ENCODE measurements at regions not wholly inside any gene's neighbourhood (a gene's known extent, or its start where the extent isn't known, plus 50 kb on each side); places are given as distances from the start of the nearest gene placed in this dataset.
A peak's percentile ranks its signal among the peaks of the same experiment; 100 is the strongest.
"Not testable (repeated sequence)": the region's sequence is repeated elsewhere in the genome, so short reads cannot be mapped to it uniquely, and the experiment has no call there.

DNA sequence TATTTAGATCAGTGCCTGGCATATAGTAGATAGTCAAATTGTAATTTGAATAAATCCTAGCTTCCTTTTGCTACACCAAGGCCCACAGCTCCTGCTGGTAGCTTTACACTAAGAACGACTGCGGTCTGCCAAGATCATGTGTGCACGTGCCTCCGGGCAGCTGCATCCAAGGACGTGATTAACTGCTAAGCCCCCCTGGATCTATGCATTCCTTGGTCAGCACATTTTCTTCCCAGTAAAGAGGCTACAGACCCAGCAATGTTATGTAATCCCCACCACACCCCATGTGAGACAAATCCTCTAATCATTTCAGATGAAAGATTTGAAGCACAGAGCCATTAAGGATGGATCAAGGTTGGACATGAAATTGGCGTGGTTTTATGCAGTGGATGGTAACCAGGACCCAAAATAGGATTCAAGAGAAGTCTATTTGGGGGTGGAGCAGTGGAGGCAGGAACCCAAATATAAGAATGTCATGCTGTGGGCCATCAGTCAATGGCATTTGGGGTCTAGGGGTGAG is 65.2 kb upstream of the PEG3 start:
- Histone ChIP-seq H3F3A (ENCODE audit: low read depth) (no peaks in the 10 kb centered on the region), H2AFZ (replicated peaks) (no peak overlapping the region), H3K27ac (no peak overlapping the region), H3K27me3 (no peaks in the 10 kb centered on the region), H3K4me2 (no peak overlapping the region), H3K79me2 (ENCODE audit: low read depth) (no peaks in the 10 kb centered on the region), H3K9ac (no peak overlapping the region), H3K4me1 (no peaks in the 10 kb centered on the region), H4K20me1 (ENCODE audit: low read depth) (no peaks in the 10 kb centered on the region), H3K4me3 (no peak overlapping the region), H3K9me3 (ENCODE audit: low read depth) (no peaks in the 10 kb centered on the region), H3K36me3 (no peaks in the 10 kb centered on the region)
- Mint-ChIP-seq H3K27ac (no peak overlapping the region), H3K27me3 (ENCODE audit: insufficient read depth, low read depth) (peaks cover 2% of the 10 kb centered on the region), H3K36me3 (no peaks in the 10 kb centered on the region), H3K9me3 (peaks cover 73% of the 10 kb centered on the region), H3K4me3 (no peak overlapping the region), H3K4me1 (no peaks in the 10 kb centered on the region)
- TF ChIP-seq EZH2 (IDR thresholded peaks at IDR 0.05), result no peak
- TF ChIP-seq, protein P1, sequence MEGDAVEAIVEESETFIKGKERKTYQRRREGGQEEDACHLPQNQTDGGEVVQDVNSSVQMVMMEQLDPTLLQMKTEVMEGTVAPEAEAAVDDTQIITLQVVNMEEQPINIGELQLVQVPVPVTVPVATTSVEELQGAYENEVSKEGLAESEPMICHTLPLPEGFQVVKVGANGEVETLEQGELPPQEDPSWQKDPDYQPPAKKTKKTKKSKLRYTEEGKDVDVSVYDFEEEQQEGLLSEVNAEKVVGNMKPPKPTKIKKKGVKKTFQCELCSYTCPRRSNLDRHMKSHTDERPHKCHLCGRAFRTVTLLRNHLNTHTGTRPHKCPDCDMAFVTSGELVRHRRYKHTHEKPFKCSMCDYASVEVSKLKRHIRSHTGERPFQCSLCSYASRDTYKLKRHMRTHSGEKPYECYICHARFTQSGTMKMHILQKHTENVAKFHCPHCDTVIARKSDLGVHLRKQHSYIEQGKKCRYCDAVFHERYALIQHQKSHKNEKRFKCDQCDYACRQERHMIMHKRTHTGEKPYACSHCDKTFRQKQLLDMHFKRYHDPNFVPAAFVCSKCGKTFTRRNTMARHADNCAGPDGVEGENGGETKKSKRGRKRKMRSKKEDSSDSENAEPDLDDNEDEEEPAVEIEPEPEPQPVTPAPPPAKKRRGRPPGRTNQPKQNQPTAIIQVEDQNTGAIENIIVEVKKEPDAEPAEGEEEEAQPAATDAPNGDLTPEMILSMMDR (IDR thresholded peaks at IDR 0.05), result no peak
- no peak for TF ChIP-seq EZH2phosphoT487 (IDR thresholded peaks at IDR 0.05)
- DNase-seq (ENCODE audit: low spot score), result no peak

DNA sequence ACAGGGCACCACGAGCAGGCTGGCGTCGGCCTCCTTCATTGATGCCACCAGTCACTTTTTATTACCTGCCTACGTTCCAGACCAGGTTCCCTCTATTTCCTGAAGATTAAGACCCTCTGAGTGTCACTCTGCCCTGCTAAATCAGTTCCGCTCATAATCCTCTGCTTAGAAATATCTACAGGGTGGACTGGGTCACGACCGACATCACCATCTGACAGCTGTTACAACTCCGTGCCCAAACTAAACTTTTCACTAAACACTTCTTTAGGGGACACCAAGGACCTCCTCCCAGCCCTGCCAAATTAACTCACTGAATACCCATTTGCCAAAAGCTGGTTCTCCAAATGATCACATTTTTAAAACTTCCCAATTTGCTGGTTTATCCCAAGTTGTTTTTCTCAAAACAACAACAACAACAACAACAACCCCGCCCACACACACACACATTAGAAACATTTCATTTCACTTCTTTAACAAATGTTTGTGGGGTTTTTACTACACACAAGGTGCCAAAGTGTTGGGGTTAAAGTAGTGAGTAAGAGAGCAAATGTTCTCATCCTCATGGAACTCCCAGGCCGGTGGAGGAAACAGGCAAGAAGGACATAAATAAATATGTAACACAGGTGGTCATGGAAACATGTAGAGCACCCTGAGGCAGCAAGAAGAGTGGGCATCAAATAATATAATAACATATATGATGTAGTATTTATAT is 72.0 kb upstream of the PEG3 start:
- H3K4me1 Mint-ChIP-seq, result no peaks in the 10 kb centered on the region
- H3K9ac ChIP-seq, result no peak overlapping the region
- H3K4me2 ChIP-seq, result no peak overlapping the region
- no peak for TF ChIP-seq EZH2 (IDR thresholded peaks at IDR 0.05)
- TF ChIP-seq, protein P1 (IDR thresholded peaks at IDR 0.05), result no peak
- no peak for TF ChIP-seq EZH2phosphoT487 (IDR thresholded peaks at IDR 0.05)
- H3K4me3 Mint-ChIP-seq, result peak overlapping the region; percentile 31
- no peaks in the 10 kb centered on the region for H3F3A ChIP-seq (ENCODE audit: low read depth)
- H3K36me3 ChIP-seq, result no peaks in the 10 kb centered on the region
- DNase-seq (ENCODE audit: low spot score), result no peak
- H2AFZ ChIP-seq (replicated peaks), result no peak overlapping the region
- H4K20me1 ChIP-seq (ENCODE audit: low read depth), result no peaks in the 10 kb centered on the region
- peaks cover 7% of the 10 kb centered on the region for H3K9me3 ChIP-seq (ENCODE audit: low read depth)
- no peaks in the 10 kb centered on the region for H3K4me1 ChIP-seq
- H3K79me2 ChIP-seq (ENCODE audit: low read depth), result no peaks in the 10 kb centered on the region
- peaks cover 64% of the 10 kb centered on the region for H3K9me3 Mint-ChIP-seq
- H3K27me3 Mint-ChIP-seq (ENCODE audit: insufficient read depth, low read depth), result peaks cover 3% of the 10 kb centered on the region
- H3K4me3 ChIP-seq, result no peak overlapping the region
- peaks cover 2% of the 10 kb centered on the region for H3K36me3 Mint-ChIP-seq
- H3K27ac Mint-ChIP-seq, result no peak overlapping the region
- no peaks in the 10 kb centered on the region for H3K27me3 ChIP-seq
- no peak overlapping the region for H3K27ac ChIP-seq

DNA sequence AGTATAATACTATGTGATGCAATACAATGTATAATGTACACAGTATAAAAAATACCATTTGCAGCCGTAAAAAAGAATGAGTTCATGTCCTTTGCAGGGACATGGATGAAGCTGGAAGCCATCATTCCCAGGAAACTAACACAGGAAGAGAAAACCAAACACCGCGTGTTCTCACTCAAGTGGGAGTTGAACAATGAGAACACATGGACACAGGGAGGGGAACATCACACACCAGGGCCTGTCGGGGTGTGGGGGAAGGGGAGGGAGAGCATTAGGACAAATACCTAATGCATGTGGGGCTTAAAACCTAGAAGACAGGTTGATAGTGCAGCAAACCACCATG is 72.6 kb upstream of the PEG3 start:
- not testable (repeated sequence) for H3K4me1 Mint-ChIP-seq; H3K4me3 ChIP-seq; H3K27ac ChIP-seq; H4K20me1 ChIP-seq (ENCODE audit: low read depth); H2AFZ ChIP-seq (replicated peaks); H3K36me3 ChIP-seq; H3K36me3 Mint-ChIP-seq; H3K9ac ChIP-seq; H3K4me2 ChIP-seq; DNase-seq (ENCODE audit: low spot score); H3K4me1 ChIP-seq; H3K4me3 Mint-ChIP-seq; H3F3A ChIP-seq (ENCODE audit: low read depth); H3K79me2 ChIP-seq (ENCODE audit: low read depth); H3K27ac Mint-ChIP-seq; H3K27me3 ChIP-seq; H3K27me3 Mint-ChIP-seq (ENCODE audit: insufficient read depth, low read depth)
- peaks cover 59% of the 10 kb centered on the region for H3K9me3 Mint-ChIP-seq
- H3K9me3 ChIP-seq (ENCODE audit: low read depth), result peaks cover 10% of the 10 kb centered on the region

DNA sequence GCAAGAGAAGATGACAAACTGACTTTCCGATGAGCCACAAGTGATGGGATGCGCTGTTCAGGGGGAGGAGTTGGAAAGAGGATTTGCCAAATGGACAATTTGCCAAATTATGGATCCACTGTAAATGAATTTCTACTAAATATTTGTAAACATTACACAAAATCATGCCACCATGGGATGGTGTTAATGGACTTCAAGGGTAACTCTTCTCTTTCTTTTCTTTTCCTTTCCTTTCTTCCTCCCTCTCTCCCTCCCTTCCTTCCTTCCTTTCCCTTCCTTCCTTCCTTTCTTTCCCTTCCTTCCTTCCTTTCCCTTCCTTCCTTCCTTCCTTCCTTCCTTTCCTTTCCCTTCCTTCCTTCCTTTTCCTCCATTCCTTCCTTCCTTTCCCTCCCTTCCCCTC is 76.0 kb upstream of the PEG3 start:
- Histone ChIP-seq H3K9me3 (ENCODE audit: low read depth) (peaks cover 12% of the 10 kb centered on the region), H3K4me1 (no peaks in the 10 kb centered on the region), H3K9ac (no peak overlapping the region), H3K27ac (no peak overlapping the region), H3K79me2 (ENCODE audit: low read depth) (no peaks in the 10 kb centered on the region), H3K27me3 (no peaks in the 10 kb centered on the region), H2AFZ (replicated peaks) (no peak overlapping the region), H3K36me3 (no peaks in the 10 kb centered on the region), H3K4me3 (no peak overlapping the region), H3F3A (ENCODE audit: low read depth) (no peaks in the 10 kb centered on the region), H4K20me1 (ENCODE audit: low read depth) (no peaks in the 10 kb centered on the region), H3K4me2 (no peak overlapping the region)
- peaks cover 8% of the 10 kb centered on the region for H3K27me3 Mint-ChIP-seq (ENCODE audit: insufficient read depth, low read depth)
- H3K9me3 Mint-ChIP-seq, result peaks cover 58% of the 10 kb centered on the region
- H3K27ac Mint-ChIP-seq, result no peak overlapping the region
- DNase-seq (ENCODE audit: low spot score), result no peak
- H3K36me3 Mint-ChIP-seq, result peaks cover 2% of the 10 kb centered on the region
- H3K4me3 Mint-ChIP-seq, result no peak overlapping the region
- H3K4me1 Mint-ChIP-seq, result no peaks in the 10 kb centered on the region
- TF ChIP-seq EZH2 (IDR thresholded peaks at IDR 0.05), result no peak
- no peak for TF ChIP-seq EZH2phosphoT487 (IDR thresholded peaks at IDR 0.05)
- TF ChIP-seq, protein P1 (IDR thresholded peaks at IDR 0.05), result no peak
